Tibial nerve (tissue), 4 donors: ENCODE measurements at regions not wholly inside any gene's neighbourhood (a gene's known extent, or its start where the extent isn't known, plus 50 kb on each side); places are given as distances from the start of the nearest gene placed in this dataset.

ENCODE experiments used
- DNase-seq, 2 donors: peaks; one replicate each; pipeline ENCODE4 v3.0.0-alpha.2; 2019; ENCODE audit warnings: low spot score in 2 of 2
- H3K27ac ChIP-seq, 4 donors: fragments of 200-600 bp; sonication (generic) in 3 of 4; one replicate each; pipeline ENCODE4 v1.5.1; 2017 to 2019; ENCODE audit warnings: mild to moderate bottlenecking in 1 of 4
- H3K27me3 ChIP-seq, 2 donors: fragments of 200-600 bp; sonication (generic) in 1 of 2; one replicate each; pipeline versions ENCODE4 v1.5.1 to v1.6.0; 2017 to 2019
- H3K36me3 ChIP-seq, 3 donors: fragments of 200-600 bp; sonication (generic); one replicate each; pipeline ENCODE4 v1.5.1; 2018 to 2019
- H3K4me1 ChIP-seq, 4 donors: fragments of 200-600 bp; sonication (generic) in 3 of 4; one replicate each; pipeline ENCODE4 v1.5.1; 2017 to 2019
- H3K4me3 ChIP-seq, 4 donors: fragments of 200-600 bp; sonication (generic) in 3 of 4; one replicate each; pipeline ENCODE4 v1.5.1; 2017 to 2019; ENCODE audit warnings: mild to moderate bottlenecking in 1 of 4, moderate library complexity in 1 of 4
- H3K9me3 ChIP-seq, 4 donors: fragments of 200-600 bp; sonication (generic) in 3 of 4; one replicate each; pipeline ENCODE4 v1.5.1; 2017 to 2019
- EP300 ChIP-seq, 2 donors: sonication (generic); formaldehyde crosslinking; IDR thresholded peaks; one replicate each; pipeline ENCODE4 v1.6.1; 2017; ENCODE audit warnings: antibody characterized with exemption in 2 of 2, mild to moderate bottlenecking in 1 of 2
- POLR2A ChIP-seq, 2 donors: fragments of 450-650 bp; IDR thresholded peaks; one replicate each; pipeline ENCODE4 v1.6.1; 2017; ENCODE audit warnings: antibody characterized with exemption in 2 of 2, mild to moderate bottlenecking in 2 of 2, moderate library complexity in 2 of 2
- WGBS, 2 donors: methylation state at CpG; one replicate each; pipeline ENCODE4 v1.1.5; 2018; 5-methylcytosine and 5-hydroxymethylcytosine counted together
- TF ChIP-seq, protein P1 (sequence below), 5 experiments: fragments of 200-600 bp in 3 of 5; fragments of 450-650 bp in 2 of 5; sonication (generic) in 3 of 5; IDR thresholded peaks; one replicate each; pipeline ENCODE4 v1.5.1; 2016 to 2019; ENCODE audit warnings: antibody characterized with exemption in 5 of 5, mild to moderate bottlenecking in 3 of 5, moderate library complexity in 2 of 5

DNA sequence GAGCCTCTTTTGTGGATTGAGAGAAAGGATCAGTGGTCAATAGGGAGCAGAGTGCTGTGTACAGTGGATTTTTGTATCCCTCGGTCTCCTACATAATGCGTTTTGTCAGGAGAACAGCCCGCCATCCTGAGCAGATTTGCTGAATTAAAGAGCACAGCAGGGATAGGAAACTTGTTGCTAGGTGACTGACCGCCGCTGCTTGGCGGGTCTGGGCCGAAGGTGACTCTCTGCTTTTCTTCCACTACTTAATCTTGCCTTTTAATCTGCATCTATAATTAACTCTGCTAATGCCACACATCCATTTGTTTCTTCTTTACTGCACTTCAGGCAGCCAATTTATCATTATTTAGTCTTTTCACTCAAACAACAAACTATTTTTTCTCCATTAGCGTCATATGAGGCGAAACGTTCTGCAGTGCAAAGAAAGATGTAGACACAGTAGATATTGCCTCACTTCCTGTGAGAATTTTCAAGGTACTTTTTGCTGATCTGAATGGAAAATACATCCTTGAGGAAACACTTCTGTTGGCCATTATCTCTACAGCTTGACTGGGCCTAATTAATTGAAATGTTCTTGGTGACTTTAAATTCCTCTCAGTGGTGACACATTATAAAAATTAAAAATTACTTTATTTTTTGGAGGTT lies 108.0 kb downstream of the PPM1A start:
- DNase-seq, result no peak

DNA sequence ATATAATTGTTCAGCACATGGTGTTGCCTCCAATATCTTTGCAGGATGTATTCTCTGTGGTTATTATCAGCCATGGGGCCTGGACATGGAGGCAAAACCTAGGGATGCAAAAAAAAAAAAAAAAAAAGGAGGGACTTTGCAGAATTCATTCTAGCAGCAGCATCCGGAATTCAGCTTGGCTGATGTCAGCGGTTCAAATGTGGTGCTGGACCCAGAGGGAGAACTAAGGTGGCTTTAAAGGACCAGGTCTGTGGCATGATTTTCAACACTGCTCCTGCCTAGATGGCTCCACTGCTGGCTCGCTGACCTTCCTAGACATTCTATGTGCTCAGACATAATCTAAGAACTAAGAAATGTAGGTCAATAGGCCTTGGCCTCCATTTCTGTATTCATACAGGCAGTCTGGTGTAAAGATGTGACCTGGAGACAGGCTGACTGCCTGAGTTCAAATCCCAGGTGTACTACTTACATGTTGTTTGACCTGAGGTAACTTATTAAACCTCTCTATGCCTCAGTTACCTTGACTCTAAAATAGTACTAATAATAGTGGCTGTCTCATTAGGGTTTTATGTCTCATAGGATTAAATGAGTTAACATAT lies 108.6 kb downstream of the PPM1A start:
- no peak overlapping the region for H3K4me3 ChIP-seq
- no peaks in the 10 kb centered on the region for H3K9me3 ChIP-seq
- TF ChIP-seq POLR2A (IDR thresholded peaks at IDR 0.05) (no peak), EP300 (IDR thresholded peaks at IDR 0.05) (no peak)
- TF ChIP-seq, protein P1, sequence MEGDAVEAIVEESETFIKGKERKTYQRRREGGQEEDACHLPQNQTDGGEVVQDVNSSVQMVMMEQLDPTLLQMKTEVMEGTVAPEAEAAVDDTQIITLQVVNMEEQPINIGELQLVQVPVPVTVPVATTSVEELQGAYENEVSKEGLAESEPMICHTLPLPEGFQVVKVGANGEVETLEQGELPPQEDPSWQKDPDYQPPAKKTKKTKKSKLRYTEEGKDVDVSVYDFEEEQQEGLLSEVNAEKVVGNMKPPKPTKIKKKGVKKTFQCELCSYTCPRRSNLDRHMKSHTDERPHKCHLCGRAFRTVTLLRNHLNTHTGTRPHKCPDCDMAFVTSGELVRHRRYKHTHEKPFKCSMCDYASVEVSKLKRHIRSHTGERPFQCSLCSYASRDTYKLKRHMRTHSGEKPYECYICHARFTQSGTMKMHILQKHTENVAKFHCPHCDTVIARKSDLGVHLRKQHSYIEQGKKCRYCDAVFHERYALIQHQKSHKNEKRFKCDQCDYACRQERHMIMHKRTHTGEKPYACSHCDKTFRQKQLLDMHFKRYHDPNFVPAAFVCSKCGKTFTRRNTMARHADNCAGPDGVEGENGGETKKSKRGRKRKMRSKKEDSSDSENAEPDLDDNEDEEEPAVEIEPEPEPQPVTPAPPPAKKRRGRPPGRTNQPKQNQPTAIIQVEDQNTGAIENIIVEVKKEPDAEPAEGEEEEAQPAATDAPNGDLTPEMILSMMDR (IDR thresholded peaks at IDR 0.05), result no peak
- H3K36me3 ChIP-seq, result no peaks in the 10 kb centered on the region
- no peaks in the 10 kb centered on the region for H3K4me1 ChIP-seq
- no peaks in the 10 kb centered on the region for H3K27me3 ChIP-seq
- no peak overlapping the region for H3K27ac ChIP-seq
- DNase-seq, result no peak
- WGBS, 2 donors, result 74 to 83% methylated on average over 3 of the region's 3 CpGs

More for the DNA sequence above, 108.0 kb downstream of the PPM1A start:
- H3K4me3 ChIP-seq, result no peak overlapping the region
- H3K27me3 ChIP-seq, result no peaks in the 10 kb centered on the region
- H3K27ac ChIP-seq, result no peak overlapping the region
- no peaks in the 10 kb centered on the region for H3K4me1 ChIP-seq
- TF ChIP-seq EP300 (IDR thresholded peaks at IDR 0.05), result no peak
- no peak for TF ChIP-seq POLR2A (IDR thresholded peaks at IDR 0.05)
- TF ChIP-seq, protein P1 (IDR thresholded peaks at IDR 0.05), result no peak
- H3K36me3 ChIP-seq, result no peaks in the 10 kb centered on the region
- 49 to 54% methylated on average over 10 of the region's 10 CpGs for WGBS, 2 donors
- H3K9me3 ChIP-seq, result no peaks in the 10 kb centered on the region

DNA sequence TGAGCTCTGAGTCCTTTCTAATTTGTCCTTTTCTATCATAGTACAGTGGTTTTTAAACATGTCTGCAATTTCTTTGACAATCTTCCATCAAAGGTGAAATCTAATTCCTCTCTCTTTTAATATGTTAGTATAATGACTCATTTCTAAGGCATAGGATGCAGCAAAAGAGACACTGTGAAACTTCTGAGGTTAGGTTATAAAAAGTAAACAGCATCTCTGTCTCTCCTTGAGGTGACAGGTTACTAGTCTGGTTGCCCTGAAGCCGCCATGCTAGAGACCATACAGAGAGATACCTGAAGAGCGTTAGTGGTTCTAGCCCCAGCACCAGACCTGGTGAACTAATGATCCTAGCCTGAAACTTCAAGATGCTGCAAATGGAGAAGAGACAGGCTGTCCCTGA lies 114.3 kb downstream of the PPM1A start:
- WGBS, 2 donors, result 87 to 97% methylated on average over 2 of the region's 2 CpGs
- no peak for DNase-seq

DNA sequence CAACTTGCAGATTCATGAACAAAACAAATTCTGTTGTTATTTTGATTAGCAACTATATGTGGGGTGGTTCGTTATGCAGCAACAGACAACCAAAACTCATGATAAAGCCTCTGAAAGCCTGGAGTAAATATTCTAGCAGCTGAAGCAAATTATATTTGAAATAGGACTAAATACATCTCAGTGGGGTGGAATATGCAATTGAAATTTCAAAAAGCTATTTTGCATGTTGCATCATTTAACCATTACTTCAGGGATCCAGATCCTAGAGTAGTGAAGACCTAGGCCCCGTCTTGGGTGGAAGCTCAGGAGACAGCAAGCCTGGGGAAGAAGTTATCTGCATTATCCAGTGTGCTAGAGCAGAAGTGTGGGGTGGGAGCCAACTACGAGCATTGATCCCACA lies 114.7 kb downstream of the PPM1A start:
- 83 to 93% methylated on average over 3 of the region's 3 CpGs for WGBS, 2 donors
- no peaks in the 10 kb centered on the region for H3K4me1 ChIP-seq
- no peak overlapping the region for H3K27ac ChIP-seq
- no peaks in the 10 kb centered on the region for H3K9me3 ChIP-seq
- H3K36me3 ChIP-seq, result no peaks in the 10 kb centered on the region
- TF ChIP-seq EP300 (IDR thresholded peaks at IDR 0.05), result no peak
- TF ChIP-seq, protein P1 (IDR thresholded peaks at IDR 0.05), result no peak
- no peak for TF ChIP-seq POLR2A (IDR thresholded peaks at IDR 0.05)
- no peak for DNase-seq
- no peak overlapping the region for H3K4me3 ChIP-seq
- no peaks in the 10 kb centered on the region for H3K27me3 ChIP-seq

More for the DNA sequence above, 114.3 kb downstream of the PPM1A start:
- H3K27me3 ChIP-seq, result no peaks in the 10 kb centered on the region
- no peaks in the 10 kb centered on the region for H3K36me3 ChIP-seq
- no peaks in the 10 kb centered on the region for H3K4me1 ChIP-seq
- no peak overlapping the region for H3K4me3 ChIP-seq
- TF ChIP-seq, protein P1 (IDR thresholded peaks at IDR 0.05), result no peak
- TF ChIP-seq EP300 (IDR thresholded peaks at IDR 0.05) (no peak), POLR2A (IDR thresholded peaks at IDR 0.05) (no peak)
- H3K9me3 ChIP-seq, result no peaks in the 10 kb centered on the region
- H3K27ac ChIP-seq, result no peak overlapping the region

DNA sequence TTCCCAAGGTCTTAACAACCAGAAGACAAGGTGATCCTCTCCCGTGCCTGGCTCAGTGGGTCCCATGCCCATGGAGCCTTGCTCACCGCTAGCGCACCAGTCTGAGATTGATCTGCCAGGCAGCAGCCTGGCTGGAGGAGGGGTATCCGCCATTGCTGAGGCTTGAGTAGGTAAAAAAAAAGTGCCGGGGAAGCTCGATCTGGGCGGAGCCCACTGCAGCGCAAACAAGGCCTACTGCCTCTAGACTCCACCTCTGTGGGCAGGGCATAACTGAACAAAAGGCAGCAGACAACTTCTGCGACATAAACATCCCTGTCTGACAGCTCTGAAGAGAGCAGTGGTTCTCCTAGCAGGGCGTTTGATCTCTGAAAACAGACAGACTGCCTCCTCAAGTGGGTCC lies 104.0 kb downstream of the C14orf39 start:
- Histone ChIP-seq H3K4me1 (no peaks in the 10 kb centered on the region), H3K27me3 (no peaks in the 10 kb centered on the region), H3K27ac (no peak overlapping the region), H3K9me3 (no peaks in the 10 kb centered on the region), H3K4me3 (no peak overlapping the region), H3K36me3 (no peaks in the 10 kb centered on the region)
- no peak for DNase-seq
- no peak for TF ChIP-seq EP300 (IDR thresholded peaks at IDR 0.05)
- no peak for TF ChIP-seq POLR2A (IDR thresholded peaks at IDR 0.05)
- TF ChIP-seq, protein P1 (IDR thresholded peaks at IDR 0.05), result no peak
- 88 to 89% methylated on average over 10 of the region's 10 CpGs for WGBS, 2 donors
